ENCODE measurements at regions not wholly inside any gene's neighbourhood (a gene's known extent, or its start where the extent isn't known, plus 50 kb on each side); places are given as distances from the start of the nearest gene placed in this dataset.

DNA sequence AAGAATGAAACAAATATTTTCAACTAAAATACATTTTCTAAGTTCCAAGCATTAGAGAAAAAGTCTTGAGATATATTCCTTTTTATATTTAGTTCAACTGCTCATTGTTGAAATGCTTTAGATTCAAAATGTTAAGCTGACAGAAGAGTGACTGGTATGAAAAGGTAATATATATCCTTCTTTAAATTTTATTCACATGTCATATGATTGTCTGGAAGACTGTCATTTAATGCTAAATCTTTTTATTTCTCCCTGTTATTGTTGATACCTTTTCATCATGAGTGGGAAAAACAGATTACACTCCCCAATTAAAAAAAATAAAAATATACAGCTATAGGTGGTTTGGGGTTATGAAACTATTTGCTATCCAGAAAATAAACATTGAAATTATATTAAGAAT is 965.4 kb downstream of the JRKL start:
- TF ChIP-seq, protein P1, sequence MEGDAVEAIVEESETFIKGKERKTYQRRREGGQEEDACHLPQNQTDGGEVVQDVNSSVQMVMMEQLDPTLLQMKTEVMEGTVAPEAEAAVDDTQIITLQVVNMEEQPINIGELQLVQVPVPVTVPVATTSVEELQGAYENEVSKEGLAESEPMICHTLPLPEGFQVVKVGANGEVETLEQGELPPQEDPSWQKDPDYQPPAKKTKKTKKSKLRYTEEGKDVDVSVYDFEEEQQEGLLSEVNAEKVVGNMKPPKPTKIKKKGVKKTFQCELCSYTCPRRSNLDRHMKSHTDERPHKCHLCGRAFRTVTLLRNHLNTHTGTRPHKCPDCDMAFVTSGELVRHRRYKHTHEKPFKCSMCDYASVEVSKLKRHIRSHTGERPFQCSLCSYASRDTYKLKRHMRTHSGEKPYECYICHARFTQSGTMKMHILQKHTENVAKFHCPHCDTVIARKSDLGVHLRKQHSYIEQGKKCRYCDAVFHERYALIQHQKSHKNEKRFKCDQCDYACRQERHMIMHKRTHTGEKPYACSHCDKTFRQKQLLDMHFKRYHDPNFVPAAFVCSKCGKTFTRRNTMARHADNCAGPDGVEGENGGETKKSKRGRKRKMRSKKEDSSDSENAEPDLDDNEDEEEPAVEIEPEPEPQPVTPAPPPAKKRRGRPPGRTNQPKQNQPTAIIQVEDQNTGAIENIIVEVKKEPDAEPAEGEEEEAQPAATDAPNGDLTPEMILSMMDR (IDR thresholded peaks at IDR 0.05), result no peak
- H3K4me3 Mint-ChIP-seq, result no peak overlapping the region

DNA sequence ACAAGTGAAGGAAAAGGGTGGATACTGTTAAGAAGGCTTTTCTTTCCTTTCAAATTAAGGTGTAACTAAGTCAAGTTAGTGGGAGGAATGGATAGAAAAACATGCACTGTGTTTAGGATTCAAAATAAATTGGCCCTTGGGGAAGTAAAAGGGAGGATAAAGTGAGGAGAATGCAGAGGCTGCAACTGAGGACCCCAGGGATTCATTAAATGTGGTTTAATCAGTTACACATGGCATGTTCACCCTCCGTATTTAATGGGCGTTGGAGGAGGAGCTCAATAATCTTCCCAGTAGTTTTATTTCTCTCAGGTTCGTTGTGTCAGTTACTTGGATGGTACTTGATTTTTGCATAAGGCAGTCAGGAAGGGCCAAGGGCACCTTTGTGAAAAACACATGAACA is 966.3 kb downstream of the JRKL start:
- no peaks in the 10 kb centered on the region for H3K36me3 Mint-ChIP-seq (ENCODE audit: low read depth)
- no peaks in the 10 kb centered on the region for H3K4me1 Mint-ChIP-seq (ENCODE audit: low read depth)
- TF ChIP-seq, protein P1 (IDR thresholded peaks at IDR 0.05), result no peak
- H3K9me3 Mint-ChIP-seq, result peaks cover 7% of the 10 kb centered on the region
- no peak overlapping the region for H3K4me3 Mint-ChIP-seq
- no peak overlapping the region for H3K27ac Mint-ChIP-seq
- DNase-seq, result no peak
- peaks cover 2% of the 10 kb centered on the region for H3K27me3 Mint-ChIP-seq (ENCODE audit: insufficient read depth)

More for the DNA sequence above, 965.4 kb downstream of the JRKL start:
- DNase-seq, result no peak
- peaks cover 16% of the 10 kb centered on the region for H3K9me3 Mint-ChIP-seq
- no peaks in the 10 kb centered on the region for H3K4me1 Mint-ChIP-seq (ENCODE audit: low read depth)
- H3K27ac Mint-ChIP-seq, result no peak overlapping the region
- no peaks in the 10 kb centered on the region for H3K36me3 Mint-ChIP-seq (ENCODE audit: low read depth)
- H3K27me3 Mint-ChIP-seq (ENCODE audit: insufficient read depth), result peaks cover 2% of the 10 kb centered on the region

DNA sequence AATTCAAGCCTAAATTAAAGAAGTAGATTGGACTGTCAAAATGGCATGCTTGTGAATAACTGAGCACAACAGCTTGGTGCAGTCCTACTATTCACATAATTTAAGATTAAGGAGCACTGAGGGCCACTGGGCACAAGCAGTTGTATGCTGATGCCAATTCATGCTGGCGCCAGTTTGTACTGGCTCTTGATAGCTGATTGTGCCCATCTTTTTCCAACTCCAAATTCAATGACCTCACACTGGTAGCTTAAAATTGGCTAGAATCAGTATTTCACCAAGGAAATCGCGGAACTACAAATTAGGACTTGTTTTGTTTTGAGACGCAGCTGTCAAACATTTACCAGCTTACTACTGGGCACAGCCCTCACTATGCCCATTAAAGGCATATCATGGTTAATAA is 969.2 kb downstream of the JRKL start:
- no peak overlapping the region for H3K4me3 Mint-ChIP-seq
- peaks cover 2% of the 10 kb centered on the region; the same call in 1 of the 2 replicates for H3K4me1 Mint-ChIP-seq (ENCODE audit: low read depth)
- TF ChIP-seq, protein P1 (IDR thresholded peaks at IDR 0.05), result no peak
- H3K9me3 Mint-ChIP-seq, result peaks cover 6% of the 10 kb centered on the region; the same call in 1 of the 2 replicates
- no peaks in the 10 kb centered on the region for H3K36me3 Mint-ChIP-seq (ENCODE audit: low read depth)
- peaks cover 2% of the 10 kb centered on the region; the same call in 1 of the 2 replicates for H3K27me3 Mint-ChIP-seq (ENCODE audit: insufficient read depth)
- DNase-seq, result no peak
- H3K27ac Mint-ChIP-seq, result no peak overlapping the region

DNA sequence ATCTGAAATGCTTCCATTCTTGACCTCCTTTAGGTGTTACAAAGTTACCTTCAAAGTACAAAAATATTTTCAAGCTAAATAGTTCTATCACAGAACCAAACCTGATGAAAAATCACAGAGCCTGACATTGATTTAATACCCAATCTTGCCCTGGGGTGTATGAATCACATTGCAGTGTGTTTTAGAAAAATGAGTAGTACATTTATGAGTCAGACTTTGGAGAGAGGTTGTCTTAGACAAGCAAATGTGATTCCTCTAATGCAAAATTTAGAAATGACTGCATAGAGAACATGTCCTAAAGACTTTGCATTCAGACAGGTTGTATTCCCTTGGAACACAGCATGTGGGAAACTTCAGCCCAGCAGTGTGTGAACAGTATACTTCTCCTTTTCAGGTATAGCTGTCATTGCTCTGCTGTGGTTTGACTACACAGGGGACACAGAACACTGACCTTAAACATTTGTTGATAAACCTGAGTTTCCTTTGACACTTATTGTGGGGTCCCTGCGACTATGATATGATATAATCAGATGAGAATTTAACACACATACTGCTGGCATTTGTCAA is 972.1 kb downstream of the JRKL start:
- H3K36me3 Mint-ChIP-seq (ENCODE audit: low read depth), result peaks cover 5% of the 10 kb centered on the region; the same call in 1 of the 2 replicates
- TF ChIP-seq, protein P1 (IDR thresholded peaks at IDR 0.05), result no peak
- peaks cover 6% of the 10 kb centered on the region; the same call in 1 of the 2 replicates for H3K4me1 Mint-ChIP-seq (ENCODE audit: low read depth)
- no peak overlapping the region for H3K27ac Mint-ChIP-seq
- no peak for DNase-seq
- H3K9me3 Mint-ChIP-seq, result peaks cover 15% of the 10 kb centered on the region
- peaks cover 2% of the 10 kb centered on the region; the same call in 1 of the 2 replicates for H3K27me3 Mint-ChIP-seq (ENCODE audit: insufficient read depth)
- H3K4me3 Mint-ChIP-seq, result no peak overlapping the region

DNA sequence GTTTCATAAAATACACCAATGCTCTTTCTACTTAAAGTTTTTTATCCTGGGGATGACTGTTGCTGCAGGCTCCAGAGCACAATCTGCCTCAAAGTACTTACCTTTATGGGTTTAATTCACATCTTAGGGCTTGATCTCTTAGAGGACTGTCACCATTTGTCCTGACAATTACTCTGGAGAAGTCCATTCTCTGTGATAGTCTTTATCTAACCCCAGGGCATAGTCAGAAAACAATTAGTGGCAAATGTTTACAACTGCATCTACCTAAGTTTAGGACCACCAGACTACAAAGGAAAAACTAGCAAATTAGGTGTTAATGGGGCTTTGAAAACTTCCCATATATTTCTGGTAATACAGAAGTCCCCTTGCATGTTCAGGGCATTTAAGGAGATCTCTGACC is 973.5 kb downstream of the JRKL start:
- no peak for DNase-seq
- H3K27ac Mint-ChIP-seq, result no peak overlapping the region
- H3K27me3 Mint-ChIP-seq (ENCODE audit: insufficient read depth), result no peaks in the 10 kb centered on the region
- TF ChIP-seq, protein P1 (IDR thresholded peaks at IDR 0.05), result no peak
- H3K4me3 Mint-ChIP-seq, result no peak overlapping the region
- H3K4me1 Mint-ChIP-seq (ENCODE audit: low read depth), result peaks cover 6% of the 10 kb centered on the region; the same call in 1 of the 2 replicates
- peaks cover 21% of the 10 kb centered on the region for H3K9me3 Mint-ChIP-seq
- peaks cover 5% of the 10 kb centered on the region; the same call in 1 of the 2 replicates for H3K36me3 Mint-ChIP-seq (ENCODE audit: low read depth)
